ENCODE measurements at regions not wholly inside any gene's neighbourhood (a gene's known extent, or its start where the extent isn't known, plus 50 kb on each side); places are given as distances from the start of the nearest gene placed in this dataset.

- Histone ChIP-seq H3K4me3 (replicated peaks in 1 of 2; ENCODE audit: low read depth in 1 of 2, low read length in 2 of 2) (no peak overlapping the region), H4K20me1 (ENCODE audit: insufficient read depth) (no peaks in the 10 kb centered on the region), H3K27ac (ENCODE audit: low read depth, low read length) (no peak overlapping the region), H3K9me3 (ENCODE audit: control insufficient read depth in 1 of 2, insufficient read depth in 1 of 2, low read depth in 1 of 2, low read length in 2 of 2) (no peaks in the 10 kb centered on the region), H3K79me2 (ENCODE audit: insufficient read depth, low read length) (no peaks in the 10 kb centered on the region), H3K36me3 (ENCODE audit: control insufficient read depth in 1 of 2, insufficient read depth in 2 of 2, low read length in 2 of 2) (no peaks in the 10 kb centered on the region), H3K27me3 (ENCODE audit: insufficient read depth, low read length) (no peaks in the 10 kb centered on the region), H3K4me1 (ENCODE audit: control insufficient read depth in 1 of 2, insufficient read depth in 2 of 2, low read length in 2 of 2) (peaks cover 17 to 18% of the 10 kb centered on the region in 2 experiments; a peak in 2 of 4 replicates), H3K9ac (ENCODE audit: low read length) (no peak overlapping the region), H2AFZ (ENCODE audit: low read depth, low read length, poor library complexity, severe bottlenecking) (no peak overlapping the region), H3K9me2 (ENCODE audit: insufficient read depth) (no peaks in the 10 kb centered on the region), H3K4me2 (ENCODE audit: low read length) (no peak overlapping the region)
- POLR2A ChIA-PET = interaction anchor here (0.8 to 1.2 kb wide), 4 partner anchors 9 to 176 kb away, joined by 3 to 4 read pairs (median 3); no protein-coding TSS in a partner anchor
- DNase-seq (ENCODE audit: low read depth, low spot score) (no peak), ATAC-seq (no peak)
- intact Hi-C loops (cut with micrococcal nuclease) = no loop called here
- no peak for TF ChIP-seq TCF7L2 (IDR thresholded peaks at IDR 0.05; ENCODE audit: borderline replicate concordance, extremely low read depth, insufficient read depth, insufficient read length)
- TF ChIP-seq MAX (IDR thresholded peaks at IDR 0.05) = no peak
- no peak for TF ChIP-seq EZH2phosphoT487 (IDR thresholded peaks at IDR 0.05; ENCODE audit: borderline replicate concordance)
- TF ChIP-seq EGR1 (IDR thresholded peaks at IDR 0.05; ENCODE audit: low read depth) = no peak
- TF ChIP-seq ZNF274 (IDR thresholded peaks at IDR 0.05; ENCODE audit: low read depth, low read length) = no peak
- no peak for TF ChIP-seq JUND (IDR thresholded peaks at IDR 0.05)
- RAD21 ChIA-PET (ENCODE audit: low non-redundant PET in 1 of 2, low total read pairs in 2 of 2, uncharacterized antibody in 2 of 2, unreplicated experiment in 2 of 2) = no interaction called here
- CTCF ChIA-PET = no interaction called here
- no TSS peak for BruUV-seq (replicated peaks)
These were observed 166.4 kb upstream of the SLC38A2 start for GRCh38 chr12:46538976-46539375.

GRCh38 chr12:46537387-46537955 lies 164.9 kb upstream of the SLC38A2 start:
- no peaks in the 10 kb centered on the region for H3K9me3 ChIP-seq (ENCODE audit: control insufficient read depth in 1 of 2, insufficient read depth in 1 of 2, low read depth in 1 of 2, low read length in 2 of 2)
- H3K4me1 ChIP-seq (ENCODE audit: control insufficient read depth in 1 of 2, insufficient read depth in 2 of 2, low read length in 2 of 2) = peaks cover 19 to 21% of the 10 kb centered on the region in 2 experiments; a peak in 2 of 4 replicates
- no peak for ATAC-seq
- BruUV-seq (replicated peaks) = no TSS peak
- intact Hi-C loops (cut with micrococcal nuclease) = no loop called here
- no peaks in the 10 kb centered on the region for H3K36me3 ChIP-seq (ENCODE audit: control insufficient read depth in 1 of 2, insufficient read depth in 2 of 2, low read length in 2 of 2)
- no peaks in the 10 kb centered on the region for H4K20me1 ChIP-seq (ENCODE audit: insufficient read depth)
- no peaks in the 10 kb centered on the region for H3K9me2 ChIP-seq (ENCODE audit: insufficient read depth)
- H3K27ac ChIP-seq (ENCODE audit: low read depth, low read length) = no peak overlapping the region
- CTCF ChIA-PET = no interaction called here
- no peak overlapping the region for H3K9ac ChIP-seq (ENCODE audit: low read length)
- H2AFZ ChIP-seq (ENCODE audit: low read depth, low read length, poor library complexity, severe bottlenecking) = no peak overlapping the region
- DNase-seq (ENCODE audit: low read depth, low spot score) = no peak
- H3K4me3 ChIP-seq (replicated peaks in 1 of 2; ENCODE audit: low read depth in 1 of 2, low read length in 2 of 2) = no peak overlapping the region
- no peaks in the 10 kb centered on the region for H3K79me2 ChIP-seq (ENCODE audit: insufficient read depth, low read length)
- RAD21 ChIA-PET (ENCODE audit: low non-redundant PET in 1 of 2, low total read pairs in 2 of 2, uncharacterized antibody in 2 of 2, unreplicated experiment in 2 of 2) = no interaction called here
- POLR2A ChIA-PET = no interaction called here
- H3K4me2 ChIP-seq (ENCODE audit: low read length) = no peak overlapping the region
- H3K27me3 ChIP-seq (ENCODE audit: insufficient read depth, low read length) = no peaks in the 10 kb centered on the region
- TF ChIP-seq EZH2phosphoT487 (IDR thresholded peaks at IDR 0.05; ENCODE audit: borderline replicate concordance) = no peak
- TF ChIP-seq TCF7L2 (IDR thresholded peaks at IDR 0.05; ENCODE audit: borderline replicate concordance, extremely low read depth, insufficient read depth, insufficient read length) = no peak
- TF ChIP-seq POLR2A (IDR thresholded peaks at IDR 0.05; ENCODE audit: borderline replicate concordance, extremely low read depth, insufficient read depth, insufficient read length) = no peak
- TF ChIP-seq REST (IDR thresholded peaks at IDR 0.05; ENCODE audit: low read depth) = no peak
- TF ChIP-seq EZH2 (IDR thresholded peaks at IDR 0.05) = no peak
- TF ChIP-seq SRF (IDR thresholded peaks at IDR 0.05; ENCODE audit: low read depth) = no peak
- no peak for TF ChIP-seq ELF1 (IDR thresholded peaks at IDR 0.05; ENCODE audit: borderline replicate concordance, low read depth)
- TF ChIP-seq FOSL1 (IDR thresholded peaks at IDR 0.05; ENCODE audit: low read depth) = no peak
- no peak for TF ChIP-seq ZBTB33 (IDR thresholded peaks at IDR 0.05; ENCODE audit: extremely low read depth, insufficient replicate concordance, low read length)

Data from HCT116 (cell line).